NB4 (cell line): ENCODE measurements at regions not wholly inside any gene's neighbourhood (a gene's known extent, or its start where the extent isn't known, plus 50 kb on each side); places are given as distances from the start of the nearest gene placed in this dataset.

Experiments used
- CTCF ChIP-seq: IDR thresholded peaks from one replicate; pipeline ENCODE4 v1.5.1; 2012; ENCODE audit warnings: low read depth, low read length
- MYC ChIP-seq: IDR thresholded peaks from 2 replicates; pipeline ENCODE4 v1.6.1; 2011; ENCODE audit warnings: low read depth, low read length
- POLR2A ChIP-seq: IDR thresholded peaks from 2 replicates; pipeline ENCODE4 v1.6.1; 2011; ENCODE audit warnings: mild to moderate bottlenecking; ENCODE audit not compliant: insufficient read length; ENCODE audit errors: extremely low read depth

GRCh38 chr9:129474740-129475404, 146.0 kb downstream of the C9orf50 start:
- TF ChIP-seq CTCF: no peak
- no peak for TF ChIP-seq POLR2A
- no peak for TF ChIP-seq MYC
